ENCODE measurements at regions not wholly inside any gene's neighbourhood (a gene's known extent, or its start where the extent isn't known, plus 50 kb on each side); places are given as distances from the start of the nearest gene placed in this dataset.

DNA sequence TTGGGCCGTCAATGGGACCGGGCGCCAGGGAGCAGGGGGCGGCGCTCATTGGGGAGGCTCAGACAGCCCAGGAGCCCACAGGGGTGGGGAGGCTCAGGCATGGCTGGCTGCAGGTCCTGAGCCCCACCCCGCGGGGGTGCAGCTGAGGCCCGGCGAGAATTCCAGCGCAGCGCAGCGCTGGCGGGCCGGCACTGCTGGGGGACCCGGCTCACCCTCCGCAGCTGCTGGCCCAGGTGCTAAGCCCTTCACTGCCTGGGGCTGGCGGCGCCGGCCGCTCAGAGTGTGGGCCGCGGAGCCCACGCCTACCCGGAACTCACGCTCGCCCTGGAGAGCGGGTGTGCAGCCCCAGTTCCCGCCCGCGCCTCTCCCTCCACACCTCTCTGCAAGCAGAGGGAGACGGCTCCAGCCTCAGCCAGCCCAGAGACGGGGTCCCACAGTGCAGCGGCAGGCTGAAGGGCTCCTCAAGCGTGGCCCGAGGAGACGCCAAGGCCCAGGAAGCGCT, 1227.4 kb downstream of the PCDH17 start:
- H3K27me3 ChIP-seq = no peaks in the 10 kb centered on the region
- 96 to 97% methylated on average over 37 of the region's 37 CpGs for WGBS, 2 donors
- no peak overlapping the region for H3K27ac ChIP-seq
- no peak overlapping the region for H3K4me3 ChIP-seq
- H3K36me3 ChIP-seq = no peaks in the 10 kb centered on the region
- no peak for DNase-seq
- intact Hi-C loops (cut with DNase I) = no loop called here
- no peaks in the 10 kb centered on the region for H3K9me3 ChIP-seq
- TF ChIP-seq POLR2A (IDR thresholded peaks at IDR 0.05) (no peak), POLR2AphosphoS5 (IDR thresholded peaks at IDR 0.05) (no peak), EP300 (IDR thresholded peaks at IDR 0.05) (no peak)
- TF ChIP-seq, protein P1, sequence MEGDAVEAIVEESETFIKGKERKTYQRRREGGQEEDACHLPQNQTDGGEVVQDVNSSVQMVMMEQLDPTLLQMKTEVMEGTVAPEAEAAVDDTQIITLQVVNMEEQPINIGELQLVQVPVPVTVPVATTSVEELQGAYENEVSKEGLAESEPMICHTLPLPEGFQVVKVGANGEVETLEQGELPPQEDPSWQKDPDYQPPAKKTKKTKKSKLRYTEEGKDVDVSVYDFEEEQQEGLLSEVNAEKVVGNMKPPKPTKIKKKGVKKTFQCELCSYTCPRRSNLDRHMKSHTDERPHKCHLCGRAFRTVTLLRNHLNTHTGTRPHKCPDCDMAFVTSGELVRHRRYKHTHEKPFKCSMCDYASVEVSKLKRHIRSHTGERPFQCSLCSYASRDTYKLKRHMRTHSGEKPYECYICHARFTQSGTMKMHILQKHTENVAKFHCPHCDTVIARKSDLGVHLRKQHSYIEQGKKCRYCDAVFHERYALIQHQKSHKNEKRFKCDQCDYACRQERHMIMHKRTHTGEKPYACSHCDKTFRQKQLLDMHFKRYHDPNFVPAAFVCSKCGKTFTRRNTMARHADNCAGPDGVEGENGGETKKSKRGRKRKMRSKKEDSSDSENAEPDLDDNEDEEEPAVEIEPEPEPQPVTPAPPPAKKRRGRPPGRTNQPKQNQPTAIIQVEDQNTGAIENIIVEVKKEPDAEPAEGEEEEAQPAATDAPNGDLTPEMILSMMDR (IDR thresholded peaks at IDR 0.05) = no peak
- H3K4me1 ChIP-seq = no peaks in the 10 kb centered on the region

GRCh38 chr13:58865286-58865685, 1233.7 kb downstream of the PCDH17 start:
- no peak for DNase-seq
- no peak overlapping the region for H3K4me3 ChIP-seq
- no peaks in the 10 kb centered on the region for H3K27me3 ChIP-seq
- H3K4me1 ChIP-seq = no peaks in the 10 kb centered on the region
- intact Hi-C loops (cut with DNase I) = no loop called here
- TF ChIP-seq, protein P1 (IDR thresholded peaks at IDR 0.05) = no peak
- TF ChIP-seq POLR2AphosphoS5 (IDR thresholded peaks at IDR 0.05) = no peak
- TF ChIP-seq POLR2A (IDR thresholded peaks at IDR 0.05) = no peak
- no peak for TF ChIP-seq EP300 (IDR thresholded peaks at IDR 0.05)
- no peak overlapping the region for H3K27ac ChIP-seq
- no peaks in the 10 kb centered on the region for H3K9me3 ChIP-seq
- no peaks in the 10 kb centered on the region for H3K36me3 ChIP-seq

- Histone ChIP-seq H3K27ac (no peak overlapping the region), H3K4me3 (no peak overlapping the region), H3K4me1 (no peaks in the 10 kb centered on the region), H3K36me3 (no peaks in the 10 kb centered on the region), H3K27me3 (no peaks in the 10 kb centered on the region), H3K9me3 (no peaks in the 10 kb centered on the region)
- intact Hi-C loops (cut with DNase I) = no loop called here
- TF ChIP-seq, protein P1 (IDR thresholded peaks at IDR 0.05) = no peak
- TF ChIP-seq POLR2AphosphoS5 (IDR thresholded peaks at IDR 0.05) (no peak), POLR2A (IDR thresholded peaks at IDR 0.05) (no peak), EP300 (IDR thresholded peaks at IDR 0.05) (no peak)
- no peak for DNase-seq
- 24 to 66% methylated on average over 1 of the region's 1 CpG for WGBS, 2 donors
Measured at GRCh38 chr13:58869566-58869965, 1238.0 kb downstream of the PCDH17 start.

GRCh38 chr13:58876473-58876872, 1244.9 kb downstream of the PCDH17 start:
- Histone ChIP-seq H3K27me3 (no peaks in the 10 kb centered on the region), H3K4me1 (no peaks in the 10 kb centered on the region), H3K27ac (no peak overlapping the region), H3K4me3 (no peak overlapping the region), H3K9me3 (no peaks in the 10 kb centered on the region), H3K36me3 (no peaks in the 10 kb centered on the region)
- intact Hi-C loops (cut with DNase I) = no loop called here
- no peak for DNase-seq
- WGBS, 2 donors = 46 to 66% methylated on average over 1 of the region's 1 CpG
- TF ChIP-seq POLR2AphosphoS5 (IDR thresholded peaks at IDR 0.05) = no peak
- no peak for TF ChIP-seq POLR2A (IDR thresholded peaks at IDR 0.05)
- TF ChIP-seq, protein P1 (IDR thresholded peaks at IDR 0.05) = no peak
- TF ChIP-seq EP300 (IDR thresholded peaks at IDR 0.05) = no peak

DNA sequence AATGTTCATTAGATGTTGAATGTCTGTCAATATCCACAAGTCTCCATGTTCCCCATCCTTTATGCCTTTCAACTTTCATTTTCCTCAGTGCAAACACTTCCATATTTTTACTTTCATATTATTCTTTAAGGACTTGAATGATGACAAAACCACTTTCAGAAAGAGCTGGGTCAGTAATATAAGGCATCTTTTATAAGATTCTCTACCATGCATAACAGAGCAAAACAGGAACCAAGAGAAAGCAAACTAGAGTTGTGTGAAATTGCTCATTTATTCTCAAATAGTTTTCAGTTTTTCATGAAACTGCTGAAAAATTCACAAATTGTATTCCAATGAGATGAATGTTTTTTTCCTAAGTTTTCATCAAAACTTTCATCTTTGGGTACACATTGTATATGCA, 1247.6 kb downstream of the PCDH17 start:
- TF ChIP-seq EP300 (IDR thresholded peaks at IDR 0.05) = no peak
- intact Hi-C loops (cut with DNase I) = no loop called here
- DNase-seq = no peak
- H3K9me3 ChIP-seq = no peaks in the 10 kb centered on the region
- no peak overlapping the region for H3K27ac ChIP-seq
- no peaks in the 10 kb centered on the region for H3K4me1 ChIP-seq
- no peaks in the 10 kb centered on the region for H3K27me3 ChIP-seq
- H3K36me3 ChIP-seq = no peaks in the 10 kb centered on the region
- H3K4me3 ChIP-seq = no peak overlapping the region

Data from sigmoid colon (tissue), 6 donors.